Glomerular visceral epithelial cell (primary cell): ENCODE measurements at regions not wholly inside any gene's neighbourhood (a gene's known extent, or its start where the extent isn't known, plus 50 kb on each side); places are given as distances from the start of the nearest gene placed in this dataset.
"Not testable (repeated sequence)": the region's sequence is repeated elsewhere in the genome, so short reads cannot be mapped to it uniquely, and the experiment has no call there.

ENCODE experiments used
- DNase-seq: peaks from one replicate; pipeline ENCODE4 v3.0.0-alpha.2; 2016; ENCODE audit errors: extremely low spot score

DNA sequence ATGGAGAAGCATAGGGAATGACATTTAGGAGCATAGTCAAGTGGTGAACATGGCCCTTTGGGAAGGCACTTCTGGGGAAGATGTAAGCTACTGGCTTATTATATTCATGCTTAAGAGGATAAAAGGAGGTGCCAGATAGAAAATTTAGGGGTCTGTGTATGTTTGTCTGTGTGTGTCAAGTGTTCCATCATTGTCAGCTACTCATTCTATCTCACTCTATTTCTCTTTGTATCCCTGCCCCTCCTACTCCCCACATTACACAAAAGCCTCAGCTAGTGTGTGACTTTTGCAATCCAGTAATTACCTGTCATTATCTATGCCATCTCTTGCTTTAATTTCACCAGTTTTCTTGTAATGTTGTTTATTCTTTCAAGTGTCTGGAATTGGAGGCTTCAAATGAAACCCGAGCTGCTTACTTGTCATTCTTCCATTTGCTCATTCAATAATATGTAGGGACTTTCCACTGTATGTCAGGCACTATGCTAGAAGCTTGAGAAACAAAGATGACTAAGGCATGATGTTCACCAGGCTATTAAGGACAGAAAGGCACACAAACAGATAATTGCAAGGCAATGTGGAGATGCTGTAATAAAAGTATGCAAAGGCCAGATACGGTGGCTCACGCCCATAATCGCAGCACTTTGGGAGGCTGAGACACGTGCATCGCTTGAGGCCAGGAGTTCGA is 229.8 kb upstream of the TEX13C start:
- no peak for DNase-seq

GRCh38 chrX:125093852-125094251 is 225.8 kb upstream of the TEX13C start:
- DNase-seq, result no peak

DNA sequence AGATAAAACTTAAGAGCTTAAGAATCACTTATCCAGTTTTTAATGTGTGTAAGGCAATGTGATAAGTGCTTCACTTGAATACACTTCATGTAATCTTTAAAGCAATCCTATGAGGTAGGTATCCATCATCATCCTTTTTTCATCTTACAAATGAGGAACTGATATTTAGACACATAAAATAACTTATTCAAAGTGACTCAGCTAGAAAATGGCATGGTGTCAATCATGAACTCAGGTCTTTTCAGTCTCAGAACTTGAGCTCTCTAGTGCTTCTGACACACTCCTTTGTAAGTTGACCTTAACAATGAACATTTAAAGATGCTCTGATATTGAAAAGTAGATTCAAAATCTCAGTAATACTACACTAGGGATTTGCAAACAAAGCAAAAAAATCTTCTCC is 224.8 kb upstream of the TEX13C start:
- no peak for DNase-seq

GRCh38 chrX:125096469-125096868 is 223.2 kb upstream of the TEX13C start:
- no peak for DNase-seq

DNA sequence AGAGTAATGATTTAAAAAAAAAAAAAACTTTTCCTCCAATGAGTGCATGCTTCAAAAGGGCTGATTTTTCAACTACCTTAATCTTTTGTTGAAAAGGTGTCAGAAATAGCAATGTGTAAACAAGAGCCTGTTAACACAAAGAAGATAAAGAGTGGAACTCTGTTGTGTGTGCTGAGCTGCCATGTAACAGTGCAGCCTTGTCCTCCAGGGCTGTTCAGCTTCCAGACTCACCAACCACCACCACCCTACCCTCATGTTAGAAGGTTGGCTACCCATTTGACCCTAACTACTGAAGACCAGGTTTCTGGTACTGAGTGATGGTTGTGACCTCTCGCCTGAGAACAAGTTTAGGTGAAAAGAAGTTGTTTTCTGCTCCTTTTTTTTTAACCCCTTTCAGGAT is 222.8 kb upstream of the TEX13C start:
- DNase-seq, result no peak

GRCh38 chrX:125101971-125102755 is 217.5 kb upstream of the TEX13C start:
- no peak for DNase-seq

- DNase-seq, result no peak
Measured at GRCh38 chrX:125103693-125104092, 216.0 kb upstream of the TEX13C start.

DNA sequence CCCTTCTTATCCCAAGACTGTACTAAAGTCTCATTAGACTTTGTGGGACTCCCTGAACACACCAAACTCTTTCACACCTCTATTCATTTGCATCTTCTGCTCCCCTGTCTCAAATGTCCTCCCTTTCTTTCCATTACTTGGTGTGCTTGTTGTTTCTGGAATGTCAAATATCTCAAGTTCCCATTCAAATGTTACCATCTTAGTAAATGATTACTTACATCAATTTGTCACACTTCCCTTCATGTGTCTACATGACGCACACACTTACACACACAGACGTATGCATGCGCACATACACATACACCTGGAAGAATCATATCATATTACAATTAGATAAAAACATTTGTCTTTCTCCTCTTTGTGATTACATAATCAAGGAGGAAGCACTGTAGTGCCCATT is 210.8 kb upstream of the TEX13C start:
- no peak for DNase-seq

GRCh38 chrX:125131164-125131563 is 188.5 kb upstream of the TEX13C start:
- DNase-seq, result peak; percentile 8

DNA sequence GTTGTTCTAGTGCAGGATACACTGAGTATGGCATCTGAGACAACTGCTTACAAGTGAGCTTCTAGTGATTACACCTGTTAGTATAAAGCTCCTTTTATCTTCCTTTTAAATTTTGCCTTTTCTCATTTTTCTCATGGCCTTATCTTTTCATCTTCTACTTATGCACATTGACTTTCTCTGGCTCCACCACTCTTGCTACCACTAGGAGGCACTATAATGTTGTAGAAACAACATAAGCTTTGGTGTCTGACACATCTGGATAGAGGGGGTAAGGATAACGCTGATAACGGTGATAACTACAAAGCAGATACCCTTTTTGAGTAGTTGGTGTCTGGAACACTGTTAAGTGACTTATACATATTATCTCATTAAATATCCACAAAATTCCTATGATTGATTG is 187.4 kb upstream of the TEX13C start:
- DNase-seq, result no peak

- no peak for DNase-seq
Measured at GRCh38 chrX:125137521-125137920, 182.2 kb upstream of the TEX13C start.

GRCh38 chrX:125150231-125150630 is 169.4 kb upstream of the TEX13C start:
- DNase-seq, result no peak

GRCh38 chrX:125151146-125151545 is 168.5 kb upstream of the TEX13C start:
- no peak for DNase-seq

- no peak for DNase-seq
Measured at GRCh38 chrX:125152011-125152410, 167.7 kb upstream of the TEX13C start.

- no peak for DNase-seq
Measured at GRCh38 chrX:125153621-125154020, 166.1 kb upstream of the TEX13C start.

GRCh38 chrX:125154288-125155257 is 165.1 kb upstream of the TEX13C start:
- DNase-seq, result not testable (repeated sequence)

- DNase-seq, result not testable (repeated sequence)
Measured at GRCh38 chrX:125155296-125156033, 164.2 kb upstream of the TEX13C start.

DNA sequence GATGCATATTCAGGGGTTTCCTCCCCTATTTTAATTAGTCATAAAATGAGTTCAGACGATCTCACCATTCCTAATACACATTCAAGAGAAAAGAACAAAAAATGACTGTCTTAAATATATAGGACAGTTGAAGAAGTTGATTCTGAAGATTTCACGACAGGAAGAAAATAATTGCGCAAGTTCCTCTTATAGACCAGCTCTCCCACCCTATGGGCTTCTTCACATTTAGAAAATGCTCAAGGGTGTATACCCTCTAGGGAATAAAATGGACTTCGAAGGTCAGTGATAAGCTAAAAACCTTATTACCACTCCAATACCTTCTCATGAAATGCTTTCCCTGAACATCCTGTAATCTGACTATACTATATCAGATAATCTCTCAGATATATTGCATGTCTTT is 149.2 kb upstream of the TEX13C start:
- DNase-seq, result no peak

- no peak for DNase-seq
Measured at GRCh38 chrX:125172531-125172930, 147.1 kb upstream of the TEX13C start.

GRCh38 chrX:125175991-125176584 is 143.6 kb upstream of the TEX13C start:
- DNase-seq, result no peak

- DNase-seq, result no peak
Measured at GRCh38 chrX:125193921-125194320, 125.8 kb upstream of the TEX13C start.
